ENCODE measurements at regions not wholly inside any gene's neighbourhood (a gene's known extent, or its start where the extent isn't known, plus 50 kb on each side); places are given as distances from the start of the nearest gene placed in this dataset.

- TF ChIP-seq CTCF (IDR thresholded peaks at IDR 0.05) (no peak), POLR2A (IDR thresholded peaks at IDR 0.05; ENCODE audit: low read depth) (no peak), POLR2AphosphoS5 (IDR thresholded peaks at IDR 0.05) (no peak), EP300 (IDR thresholded peaks at IDR 0.05) (no peak)
These were observed 110.7 kb upstream of the MTPN start for GRCh38 chr7:136087881-136088280.
